C4-2B (cell line): ENCODE measurements at regions not wholly inside any gene's neighbourhood (a gene's known extent, or its start where the extent isn't known, plus 50 kb on each side); places are given as distances from the start of the nearest gene placed in this dataset.

Experiments
- H3K27ac ChIP-seq: fragments of 450-650 bp; 2 replicates; pipeline ENCODE4 v1.5.1; 2017
- CTCF ChIP-seq: fragments of 450-650 bp; conservative IDR thresholded peaks from 2 replicates; pipeline ENCODE4 v1.5.1; 2017; ENCODE audit warnings: mild to moderate bottlenecking
- ZFX ChIP-seq: fragments of 450-650 bp; IDR thresholded peaks from 2 replicates; pipeline ENCODE4 v1.6.1; 2017

- TF ChIP-seq CTCF (no peak), ZFX (no peak)
- H3K27ac ChIP-seq, result no peak overlapping the region
Measured at GRCh38 chr22:22182990-22183264, 61.7 kb upstream of the VPREB1 start.

- TF ChIP-seq ZFX (no peak), CTCF (no peak)
- no peak overlapping the region for H3K27ac ChIP-seq
Measured at GRCh38 chr22:22182218-22182989, 62.2 kb upstream of the VPREB1 start.

GRCh38 chr22:22181341-22181850, 63.2 kb upstream of the VPREB1 start:
- TF ChIP-seq CTCF (no peak), ZFX (no peak)
- H3K27ac ChIP-seq, result no peak overlapping the region

- no peak overlapping the region for H3K27ac ChIP-seq
- TF ChIP-seq ZFX (no peak), CTCF (no peak)
Measured at GRCh38 chr22:22180738-22181285, 63.8 kb upstream of the VPREB1 start.

- no peak for TF ChIP-seq CTCF
- TF ChIP-seq ZFX, result no peak
- no peak overlapping the region; the same call in 1 of the 2 replicates for H3K27ac ChIP-seq
Measured at GRCh38 chr22:22179858-22180257, 64.7 kb upstream of the VPREB1 start.

- H3K27ac ChIP-seq, result no peak overlapping the region
- TF ChIP-seq ZFX, result no peak
- TF ChIP-seq CTCF, result no peak
Measured at GRCh38 chr22:22178992-22179391, 65.6 kb upstream of the VPREB1 start.

- TF ChIP-seq CTCF (no peak), ZFX (no peak)
- no peak overlapping the region for H3K27ac ChIP-seq
Measured at GRCh38 chr22:22178355-22178965, 66.1 kb upstream of the VPREB1 start.
